Ovary (tissue), 7 donors: ENCODE measurements at regions not wholly inside any gene's neighbourhood (a gene's known extent, or its start where the extent isn't known, plus 50 kb on each side); places are given as distances from the start of the nearest gene placed in this dataset.

ENCODE experiments used
- DNase-seq, 5 donors: peaks; one replicate each; pipeline ENCODE4 v3.0.0-alpha.2; 2019 to 2020
- H3K27ac ChIP-seq, 2 donors: fragments of 200-600 bp; one replicate each; pipeline versions ENCODE4 v1.5.1 to v1.8.0; 2019 to 2022
- H3K27me3 ChIP-seq: fragments of 200-600 bp; one replicate; pipeline ENCODE4 v1.8.0; 2022
- H3K36me3 ChIP-seq: fragments of 200-600 bp; sonication (generic); one replicate; pipeline ENCODE4 v1.5.1; 2019
- H3K4me1 ChIP-seq: one replicate; pipeline ENCODE4 v1.8.1; 2013; ENCODE audit warnings: mild to moderate bottlenecking, moderate library complexity; ENCODE audit not compliant: insufficient read depth
- H3K4me3 ChIP-seq: fragments of 200-600 bp; sonication (generic); one replicate; pipeline ENCODE4 v1.5.1; 2017
- H3K9me3 ChIP-seq, 2 donors: fragments of 200-600 bp in 1 of 2; sonication (generic) in 1 of 2; one replicate each; pipeline versions ENCODE4 v1.5.1 to v1.8.1; 2013 to 2019; ENCODE audit warnings: mild to moderate bottlenecking in 1 of 2, moderate library complexity in 1 of 2
- EP300 ChIP-seq: sonication (generic); formaldehyde crosslinking; IDR thresholded peaks from one replicate; pipeline ENCODE4 v1.6.1; 2017; ENCODE audit warnings: antibody characterized with exemption
- POLR2A ChIP-seq: fragments of 450-650 bp; IDR thresholded peaks from one replicate; pipeline ENCODE4 v1.6.1; 2017; ENCODE audit warnings: antibody characterized with exemption, mild to moderate bottlenecking, moderate library complexity
- WGBS, 3 donors: extraction: QIAGEN DNeasy Blood & Tissue Kit in 1 of 3; methylation state at CpG; one replicate each; pipeline versions ENCODE4 v1.1.5 to v1.1.7; 2013 to 2017; 5-methylcytosine and 5-hydroxymethylcytosine counted together
- intact Hi-C, 4 donors: fragments of 100-400 bp; cut with DNase I; formaldehyde crosslinking; loops; one replicate each; pipeline versions ENCODE4 v1.11.0 to v1.15.1; 2022 to 2023
- TF ChIP-seq, protein P1 (sequence below), 3 donors: fragments of 450-650 bp in 2 of 3; fragments of 200-600 bp in 1 of 3; IDR thresholded peaks; one replicate each; pipeline versions ENCODE4 v1.5.1 to v1.8.0; 2016 to 2022; ENCODE audit warnings: antibody characterized with exemption in 3 of 3, mild to moderate bottlenecking in 1 of 3
- donor health status: DM: no; HTN: no; CAD: no; lungs with moderate emphysema.
- donor health status: DM: no; HTN: no; CAD: no.
- donor health status: Bipolar disorder and iron deficiency.
- donor health status: DM: no; HTN: no; CAD: no.
- donor health status: DM: yes; HTN: yes; CAD: no.

DNA sequence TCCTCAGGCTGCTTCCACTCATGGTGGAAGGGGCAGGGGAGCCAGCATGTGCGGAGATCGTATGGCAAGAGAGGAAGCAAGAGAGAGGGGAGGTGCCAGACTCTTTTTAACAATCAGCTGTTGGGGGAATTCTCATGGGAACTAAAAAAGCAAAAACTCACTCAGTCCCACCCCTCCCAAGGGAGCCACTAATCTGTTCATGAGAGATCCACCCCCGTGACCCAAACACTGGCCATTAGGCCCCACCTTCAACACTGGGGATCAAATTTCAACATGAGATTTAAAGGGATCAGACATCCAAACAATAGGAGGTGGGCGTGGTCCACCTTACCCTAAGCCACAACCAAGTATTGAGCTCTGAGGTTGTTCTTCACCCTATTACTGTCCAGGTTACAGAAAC, 375.1 kb downstream of the GRIN2B start:
- H3K4me3 ChIP-seq = no peak overlapping the region
- DNase-seq = no peak
- WGBS, 3 donors = 40 to 51% (median 45%) methylated on average over 4 of the region's 4 CpGs
- no peak overlapping the region for H3K27ac ChIP-seq
- no peaks in the 10 kb centered on the region for H3K36me3 ChIP-seq
- TF ChIP-seq POLR2A = no peak
- H3K27me3 ChIP-seq = no peaks in the 10 kb centered on the region
- H3K4me1 ChIP-seq = no peaks in the 10 kb centered on the region
- H3K9me3 ChIP-seq = no peaks in the 10 kb centered on the region
- intact Hi-C loops = no loop called here

DNA sequence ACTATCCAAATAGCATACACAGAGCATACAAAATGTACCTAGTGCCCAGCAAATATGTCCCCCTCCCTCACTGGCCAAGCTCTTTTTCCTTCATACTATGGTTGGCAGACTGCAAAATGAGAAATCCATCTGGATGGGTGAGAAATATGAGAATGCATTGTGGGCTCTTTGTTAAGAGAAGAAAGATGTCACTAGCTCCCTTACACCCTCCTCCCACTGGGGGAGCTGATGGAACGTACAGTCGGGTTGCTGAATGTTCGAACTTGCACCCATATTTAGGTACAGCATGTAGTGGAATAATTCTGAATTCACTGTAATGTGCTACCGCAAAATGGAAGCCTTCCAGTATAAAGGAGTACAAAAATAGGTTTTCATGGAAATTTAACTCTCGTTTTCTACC, 377.4 kb downstream of the GRIN2B start:
- no peaks in the 10 kb centered on the region for H3K27me3 ChIP-seq
- no peak overlapping the region for H3K4me3 ChIP-seq
- no peaks in the 10 kb centered on the region for H3K4me1 ChIP-seq
- no peaks in the 10 kb centered on the region for H3K36me3 ChIP-seq
- H3K27ac ChIP-seq = no peak overlapping the region
- intact Hi-C loops = no loop called here
- no peaks in the 10 kb centered on the region for H3K9me3 ChIP-seq
- DNase-seq = no peak
- TF ChIP-seq, protein P1, sequence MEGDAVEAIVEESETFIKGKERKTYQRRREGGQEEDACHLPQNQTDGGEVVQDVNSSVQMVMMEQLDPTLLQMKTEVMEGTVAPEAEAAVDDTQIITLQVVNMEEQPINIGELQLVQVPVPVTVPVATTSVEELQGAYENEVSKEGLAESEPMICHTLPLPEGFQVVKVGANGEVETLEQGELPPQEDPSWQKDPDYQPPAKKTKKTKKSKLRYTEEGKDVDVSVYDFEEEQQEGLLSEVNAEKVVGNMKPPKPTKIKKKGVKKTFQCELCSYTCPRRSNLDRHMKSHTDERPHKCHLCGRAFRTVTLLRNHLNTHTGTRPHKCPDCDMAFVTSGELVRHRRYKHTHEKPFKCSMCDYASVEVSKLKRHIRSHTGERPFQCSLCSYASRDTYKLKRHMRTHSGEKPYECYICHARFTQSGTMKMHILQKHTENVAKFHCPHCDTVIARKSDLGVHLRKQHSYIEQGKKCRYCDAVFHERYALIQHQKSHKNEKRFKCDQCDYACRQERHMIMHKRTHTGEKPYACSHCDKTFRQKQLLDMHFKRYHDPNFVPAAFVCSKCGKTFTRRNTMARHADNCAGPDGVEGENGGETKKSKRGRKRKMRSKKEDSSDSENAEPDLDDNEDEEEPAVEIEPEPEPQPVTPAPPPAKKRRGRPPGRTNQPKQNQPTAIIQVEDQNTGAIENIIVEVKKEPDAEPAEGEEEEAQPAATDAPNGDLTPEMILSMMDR (IDR thresholded peaks at IDR 0.05) = no peak
- TF ChIP-seq EP300 = no peak
- TF ChIP-seq POLR2A = no peak
- 73 to 80% (median 76%) methylated on average over 5 of the region's 5 CpGs for WGBS, 3 donors

DNA sequence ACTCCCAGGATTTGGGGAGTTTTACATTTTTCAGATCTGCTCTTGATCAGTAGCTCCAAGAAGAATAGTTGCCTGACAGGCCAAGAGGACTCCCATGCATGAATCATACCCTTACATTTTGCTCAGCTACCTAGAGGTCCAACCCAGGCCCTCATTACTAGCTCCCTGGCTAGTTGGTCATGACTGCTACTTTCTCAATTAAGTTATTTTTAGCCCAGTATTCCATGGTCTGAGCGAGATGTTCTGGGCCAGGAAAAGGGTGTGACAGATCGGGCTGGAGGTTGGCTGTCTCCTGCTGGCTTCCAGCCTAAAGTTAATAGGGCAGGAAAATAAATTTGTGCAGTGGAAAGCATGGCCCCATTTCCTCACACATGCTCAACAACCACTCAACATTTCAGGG, 379.2 kb downstream of the GRIN2B start:
- 32 to 57% (median 40%) methylated on average over 2 of the region's 2 CpGs for WGBS, 3 donors
- Histone ChIP-seq H3K36me3 (no peaks in the 10 kb centered on the region), H3K27ac (no peak overlapping the region), H3K4me1 (no peaks in the 10 kb centered on the region), H3K9me3 (no peaks in the 10 kb centered on the region), H3K4me3 (no peak overlapping the region), H3K27me3 (no peaks in the 10 kb centered on the region)
- no peak for DNase-seq
- no peak for TF ChIP-seq EP300
- TF ChIP-seq, protein P1 (IDR thresholded peaks at IDR 0.05) = no peak
- no peak for TF ChIP-seq POLR2A
- intact Hi-C loops = no loop called here

DNA sequence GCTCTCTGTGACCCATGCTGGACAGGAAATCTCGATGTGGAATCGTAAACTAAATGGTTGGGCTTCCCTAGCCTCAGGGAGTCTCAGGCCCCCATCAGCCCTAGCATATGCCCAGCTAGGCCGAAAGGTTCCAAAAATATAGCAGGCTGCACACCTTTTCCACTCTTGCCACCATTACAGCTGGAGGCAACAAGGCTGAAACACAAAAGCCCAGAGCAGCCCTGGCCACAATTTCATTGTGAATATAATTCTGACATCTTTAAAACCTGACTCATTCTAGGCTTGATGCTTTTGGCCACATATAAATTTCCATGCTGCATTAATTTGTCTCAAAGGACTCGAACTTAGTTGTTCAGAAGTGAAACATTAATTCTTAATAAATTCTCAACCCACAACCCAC, 382.2 kb downstream of the GRIN2B start:
- Histone ChIP-seq H3K9me3 (no peaks in the 10 kb centered on the region), H3K27ac (no peak overlapping the region), H3K4me1 (no peaks in the 10 kb centered on the region), H3K4me3 (no peak overlapping the region), H3K27me3 (no peaks in the 10 kb centered on the region), H3K36me3 (no peaks in the 10 kb centered on the region)
- WGBS, 3 donors = 58 to 78% (median 68%) methylated on average over 4 of the region's 4 CpGs
- intact Hi-C loops = no loop called here
- TF ChIP-seq POLR2A (no peak), EP300 (no peak)
- TF ChIP-seq, protein P1 (IDR thresholded peaks at IDR 0.05) = no peak
- DNase-seq = no peak

DNA sequence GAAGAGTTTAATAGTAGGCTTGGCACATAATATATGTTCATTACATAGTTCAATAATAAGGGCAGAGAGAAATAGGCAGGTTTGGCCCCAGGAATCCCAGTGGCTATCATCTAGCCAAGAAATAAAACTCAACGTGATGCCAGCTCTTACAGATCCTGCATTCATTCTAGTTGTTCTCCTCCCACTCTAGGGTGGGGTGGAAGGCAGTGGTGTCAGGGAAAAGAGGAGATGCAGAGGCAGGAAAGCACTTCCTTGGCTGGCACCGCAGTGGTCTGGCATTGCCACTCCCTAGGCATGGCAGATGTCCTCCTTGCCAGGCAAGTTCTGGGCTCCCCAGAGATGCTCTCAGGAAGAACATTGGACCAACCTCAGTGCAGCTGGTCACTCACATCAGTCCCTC, 383.6 kb downstream of the GRIN2B start:
- WGBS, 3 donors = 82 to 91% (median 89%) methylated on average over 2 of the region's 2 CpGs
- intact Hi-C loops = no loop called here

More for the DNA sequence above, 383.6 kb downstream of the GRIN2B start:
- no peak for TF ChIP-seq POLR2A
- TF ChIP-seq EP300 = no peak
- TF ChIP-seq, protein P1 (IDR thresholded peaks at IDR 0.05) = no peak
- Histone ChIP-seq H3K4me3 (no peak overlapping the region), H3K9me3 (no peaks in the 10 kb centered on the region), H3K4me1 (no peaks in the 10 kb centered on the region), H3K36me3 (no peaks in the 10 kb centered on the region), H3K27me3 (no peaks in the 10 kb centered on the region), H3K27ac (no peak overlapping the region)
- DNase-seq = no peak
